Lower leg skin (tissue), 4 donors: ENCODE measurements at regions not wholly inside any gene's neighbourhood (a gene's known extent, or its start where the extent isn't known, plus 50 kb on each side); places are given as distances from the start of the nearest gene placed in this dataset.
A peak's percentile ranks its signal among the peaks of the same experiment; 100 is the strongest.
"Not testable (repeated sequence)": the region's sequence is repeated elsewhere in the genome, so short reads cannot be mapped to it uniquely, and the experiment has no call there.

Experiments
- DNase-seq, 2 donors: peaks; one replicate each; pipeline ENCODE4 v3.0.0-alpha.2; 2019; ENCODE audit warnings: low spot score in 2 of 2
- H3K4me3 ChIP-seq: fragments of 200-600 bp; sonication (generic); 2 replicates; pipeline ENCODE4 v1.5.1; 2017; ENCODE audit warnings: mild to moderate bottlenecking, low read depth; ENCODE audit not compliant: poor library complexity, severe bottlenecking
- CTCF ChIP-seq, 3 donors: fragments of 450-650 bp; IDR thresholded peaks; one replicate each; pipeline ENCODE4 v1.5.1; 2016; ENCODE audit warnings: antibody characterized with exemption in 3 of 3, mild to moderate bottlenecking in 3 of 3, moderate library complexity in 2 of 3
- POLR2A ChIP-seq, 2 donors: fragments of 450-650 bp; IDR thresholded peaks; one replicate each; pipeline ENCODE4 v1.6.1; 2016 to 2017; ENCODE audit warnings: antibody characterized with exemption in 2 of 2, mild to moderate bottlenecking in 1 of 2, moderate library complexity in 1 of 2
- WGBS, 2 donors: methylation state at CpG; one replicate each; pipeline ENCODE4 v1.1.5; 2018; 5-methylcytosine and 5-hydroxymethylcytosine counted together
- intact Hi-C: fragments of 100-400 bp; cut with DNase I; formaldehyde crosslinking; loops from one replicate; pipeline ENCODE4 v1.15.0; 2023; ENCODE audit warnings: low total_unique reads

DNA sequence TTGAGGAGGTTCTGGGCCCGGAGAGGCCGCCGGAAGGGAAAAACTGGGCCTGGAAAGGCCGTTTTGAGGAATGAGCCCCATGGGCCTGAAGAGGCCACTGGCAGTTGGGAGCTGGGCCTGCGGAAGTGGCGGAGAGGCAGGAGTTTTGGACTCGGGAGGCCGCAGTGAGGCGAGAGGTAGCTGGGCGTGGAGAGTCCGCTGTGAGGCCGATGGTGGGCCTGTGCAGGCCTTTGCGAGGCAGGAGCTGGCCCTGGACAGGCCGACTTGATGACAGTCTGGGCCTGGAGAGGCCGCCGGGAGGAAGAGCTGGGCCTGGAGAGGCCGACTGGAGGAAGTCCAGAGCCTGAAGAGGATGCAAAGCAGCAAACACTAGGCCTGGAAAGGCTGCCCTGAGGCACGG, 259.0 kb upstream of the NUPR2 start:
- 86 to 87% methylated on average over 18 of the region's 18 CpGs for WGBS, 2 donors
- no peak for TF ChIP-seq POLR2A (IDR thresholded peaks at IDR 0.05)
- TF ChIP-seq CTCF (IDR thresholded peaks at IDR 0.05), result no peak
- DNase-seq, result peak in 1 of 2 donors; percentile 73
- H3K4me3 ChIP-seq, result no peak overlapping the region
- intact Hi-C loops, result no loop called here

DNA sequence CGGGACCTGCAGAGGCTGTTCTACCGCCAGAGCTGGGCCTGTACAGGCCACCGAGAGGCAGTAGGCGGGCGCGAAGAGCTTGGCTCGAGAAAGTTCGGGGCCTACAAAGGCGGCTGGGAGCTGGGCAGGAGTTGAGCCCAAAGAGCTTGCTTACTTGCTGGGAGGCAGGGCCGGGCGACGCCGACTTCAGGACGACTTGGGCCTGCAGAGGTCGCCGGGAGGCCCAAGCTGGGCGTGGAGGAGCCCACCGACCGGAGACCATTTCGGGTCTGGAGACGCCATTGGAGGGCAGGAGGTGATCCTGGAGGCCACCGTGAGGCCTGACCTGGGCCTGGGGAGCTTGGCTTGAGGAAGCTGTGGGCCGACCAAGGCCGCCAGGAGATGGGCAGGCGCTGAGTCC, 258.4 kb upstream of the NUPR2 start:
- H3K4me3 ChIP-seq, intact Hi-C loops: not testable (repeated sequence)
- WGBS, 2 donors, result 88 to 96% methylated on average over 13 to 18 of the region's 25 CpGs
- DNase-seq, result peak in 1 of 2 donors; percentile 79

DNA sequence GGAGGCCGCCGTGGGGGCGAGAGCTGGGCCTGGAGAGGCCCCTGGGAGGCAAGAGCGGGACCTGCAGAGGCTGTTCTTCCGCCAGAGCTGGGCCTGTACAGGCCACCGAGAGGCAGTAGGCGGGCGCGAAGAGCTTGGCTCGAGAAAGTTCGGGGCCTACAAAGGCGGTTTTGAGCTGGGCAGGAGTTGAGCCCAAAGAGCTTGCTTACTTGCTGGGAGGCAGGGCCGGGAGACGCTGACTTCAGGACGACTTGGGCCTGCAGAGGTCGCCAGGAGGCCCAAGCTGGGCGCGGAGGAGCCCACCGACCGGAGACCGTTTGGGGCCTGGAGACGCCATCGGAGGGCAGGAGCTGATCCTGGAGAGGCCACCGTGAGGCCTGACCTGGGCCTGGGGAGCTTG, 257.1 kb upstream of the NUPR2 start:
- H3K4me3 ChIP-seq, intact Hi-C loops: not testable (repeated sequence)
- peak; percentile 85 to 99 for DNase-seq
- 96% methylated on average over 17 to 18 of the region's 24 CpGs for WGBS, 2 donors

DNA sequence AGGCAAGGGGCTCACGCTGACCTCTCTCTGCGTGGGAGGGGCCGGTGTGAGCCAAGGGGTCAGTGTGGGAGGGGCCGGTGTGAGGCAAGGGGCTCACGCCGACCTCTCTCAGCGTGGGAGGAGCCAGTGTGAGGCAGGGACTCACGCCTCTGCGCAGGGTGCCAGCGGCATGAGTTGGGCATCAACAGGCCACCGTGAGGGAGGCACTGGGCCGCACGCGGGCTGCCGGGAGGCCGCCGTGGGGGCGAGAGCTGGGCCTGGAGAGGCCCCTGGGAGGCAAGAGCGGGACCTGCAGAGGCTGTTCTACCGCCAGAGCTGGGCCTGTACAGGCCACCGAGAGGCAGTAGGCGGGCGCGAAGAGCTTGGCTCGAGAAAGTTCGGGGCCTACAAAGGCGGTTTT, 255.6 kb upstream of the NUPR2 start:
- H3K4me3 ChIP-seq, intact Hi-C loops: not testable (repeated sequence)
- WGBS, 2 donors, result 92 to 95% methylated on average over 22 to 23 of the region's 27 CpGs
- peak in 1 of 2 donors; percentile 96 for DNase-seq

DNA sequence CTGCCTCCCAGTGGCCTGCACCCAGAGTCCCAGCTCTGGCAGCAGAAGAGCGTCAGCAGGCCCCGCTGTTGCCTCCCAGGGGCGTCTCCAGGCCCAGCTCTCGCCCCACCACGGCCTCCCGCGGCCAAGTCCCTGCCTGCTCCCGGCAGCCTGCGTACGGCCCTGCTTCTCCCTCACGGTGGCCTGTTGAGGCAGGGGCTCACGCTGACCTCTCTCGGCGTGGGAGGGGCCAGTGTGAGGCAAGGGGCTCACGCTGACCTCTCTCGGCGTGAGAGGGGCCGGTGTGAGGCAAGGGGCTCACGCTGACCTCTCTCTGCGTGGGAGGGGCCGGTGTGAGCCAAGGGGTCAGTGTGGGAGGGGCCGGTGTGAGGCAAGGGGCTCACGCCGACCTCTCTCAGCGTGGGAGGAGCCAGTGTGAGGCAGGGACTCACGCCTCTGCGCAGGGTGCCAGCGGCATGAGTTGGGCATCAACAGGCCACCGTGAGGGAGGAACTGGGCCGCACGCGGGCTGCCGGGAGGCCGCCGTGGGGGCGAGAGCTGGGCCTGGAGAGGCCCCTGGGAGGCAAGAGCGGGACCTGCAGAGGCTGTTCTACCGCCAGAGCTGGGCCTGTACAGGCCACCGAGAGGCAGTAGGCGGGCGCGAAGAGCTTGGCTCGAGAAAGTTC, 254.1 kb upstream of the NUPR2 start:
- intact Hi-C loops, H3K4me3 ChIP-seq: not testable (repeated sequence)
- peak in 1 of 2 donors; percentile 20 for DNase-seq
- 96 to 99% methylated on average over 15 to 21 of the region's 43 CpGs for WGBS, 2 donors

- intact Hi-C loops, H3K4me3 ChIP-seq: not testable (repeated sequence)
- WGBS, 2 donors, result 83 to 93% methylated on average over 17 to 19 of the region's 19 CpGs
- DNase-seq, result peak in 1 of 2 donors; percentile 26
Measured at GRCh38 chr7:56367914-56368313, 251.7 kb upstream of the NUPR2 start.

GRCh38 chr7:56367411-56367810, 251.2 kb upstream of the NUPR2 start:
- 94 to 98% methylated on average over 18 to 20 of the region's 24 CpGs for WGBS, 2 donors
- H3K4me3 ChIP-seq, intact Hi-C loops: not testable (repeated sequence)
- DNase-seq, result peak in 1 of 2 donors; percentile 79

DNA sequence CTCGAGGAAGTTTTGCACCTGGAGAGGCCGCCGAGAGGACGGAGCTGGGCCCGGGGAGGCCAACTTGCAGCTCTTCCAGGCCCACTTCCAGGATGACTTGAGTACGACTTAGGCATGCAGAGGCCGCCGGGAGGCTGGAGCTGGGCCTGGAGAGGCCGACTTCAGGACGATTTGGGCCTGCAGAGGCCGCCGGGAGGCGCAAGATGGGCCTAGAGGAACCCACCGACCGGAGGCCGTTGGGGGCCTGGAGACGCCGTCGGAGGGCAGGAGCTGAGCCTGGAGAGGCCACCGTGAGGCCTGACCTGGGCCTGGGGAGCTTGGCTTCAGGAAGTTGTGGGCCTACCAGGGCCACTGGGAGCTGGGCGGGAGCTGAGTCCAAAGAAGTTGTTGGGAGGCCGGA, 250.5 kb upstream of the NUPR2 start:
- H3K4me3 ChIP-seq, intact Hi-C loops: not testable (repeated sequence)
- WGBS, 2 donors, result 94 to 99% methylated on average over 21 to 22 of the region's 22 CpGs
- peak in 1 of 2 donors; percentile 70 for DNase-seq

DNA sequence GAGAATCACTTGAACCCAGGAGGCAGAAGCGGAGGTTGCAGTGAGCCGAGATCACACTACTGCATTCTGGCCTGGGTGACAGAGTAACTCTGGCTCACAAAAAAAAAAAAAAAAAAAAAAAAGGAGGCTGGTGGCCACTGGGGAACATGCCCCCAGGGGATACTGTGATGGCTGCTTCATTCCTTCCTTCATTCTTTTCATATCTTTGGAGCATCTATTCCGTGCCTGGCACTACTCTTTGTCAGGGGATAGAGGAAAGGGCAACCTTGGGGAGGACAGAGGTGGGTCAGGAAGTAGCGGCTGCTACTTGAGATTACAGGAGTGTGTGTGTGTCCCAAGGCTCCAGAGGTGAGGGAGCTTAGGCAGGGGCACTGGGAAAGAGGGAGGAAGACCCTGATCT, 236.4 kb upstream of the NUPR2 start:
- 72 to 73% methylated on average over 3 to 4 of the region's 4 CpGs for WGBS, 2 donors
- H3K4me3 ChIP-seq, intact Hi-C loops, DNase-seq: not testable (repeated sequence)

DNA sequence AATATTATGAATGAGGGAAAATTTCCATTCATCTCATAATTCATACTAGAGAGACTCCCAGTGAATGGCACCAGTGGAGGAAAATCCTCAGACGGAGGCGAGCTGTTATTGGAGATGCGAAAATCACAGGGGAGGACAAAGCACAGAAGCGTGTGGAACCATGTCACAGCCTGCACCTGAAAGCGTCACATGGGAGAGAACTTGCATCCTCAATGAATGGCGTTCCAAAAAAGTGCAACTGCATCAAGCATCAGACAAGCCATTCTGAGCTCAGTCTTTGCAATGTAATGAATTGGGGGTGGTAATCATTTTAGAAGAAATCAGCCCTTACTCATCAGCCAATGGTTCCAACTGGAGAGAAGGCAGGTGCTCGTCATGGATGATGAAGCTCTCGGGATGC, 235.0 kb upstream of the NUPR2 start:
- intact Hi-C loops, DNase-seq, H3K4me3 ChIP-seq: not testable (repeated sequence)
- 87 to 89% methylated on average over 8 of the region's 8 CpGs for WGBS, 2 donors

DNA sequence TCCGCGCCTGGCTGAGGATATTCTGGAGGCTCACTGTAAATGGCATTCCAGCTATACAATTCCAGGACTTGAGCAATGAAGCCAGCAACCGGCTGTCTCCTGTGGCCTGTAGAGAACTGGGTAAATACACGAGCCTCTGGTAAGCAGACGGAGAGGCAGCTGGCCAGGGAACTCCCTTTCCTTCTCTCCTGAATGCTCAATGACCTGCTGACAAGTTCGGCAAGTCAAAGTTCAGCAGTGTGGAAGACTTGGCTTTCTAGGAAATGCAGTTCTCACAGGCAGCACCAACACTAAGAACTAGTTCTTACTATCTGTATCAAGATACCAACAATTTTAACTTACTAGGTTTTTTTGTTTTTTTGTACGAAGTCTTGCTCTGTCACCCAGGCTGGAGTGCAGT, 232.1 kb upstream of the NUPR2 start:
- 77 to 89% methylated on average over 6 to 7 of the region's 7 CpGs for WGBS, 2 donors
- intact Hi-C loops, H3K4me3 ChIP-seq, DNase-seq: not testable (repeated sequence)

- intact Hi-C loops, result not testable (repeated sequence)
Measured at GRCh38 chr7:56328327-56328726, 212.1 kb upstream of the NUPR2 start.

More at GRCh38 chr7:56328327-56328726, 212.1 kb upstream of the NUPR2 start:
- DNase-seq, result peak in 1 of 2 donors; percentile 52
- 73 to 75% methylated on average over 9 of the region's 9 CpGs for WGBS, 2 donors
- H3K4me3 ChIP-seq, result not testable (repeated sequence)
